ENCODE measurements at regions not wholly inside any gene's neighbourhood (a gene's known extent, or its start where the extent isn't known, plus 50 kb on each side); places are given as distances from the start of the nearest gene placed in this dataset.

GRCh38 chr9:1233568-1233967 lies 183.4 kb downstream of the DMRT2 start:
- Histone ChIP-seq H3K4me2 (no peak overlapping the region), H4K20me1 (ENCODE audit: insufficient read depth, poor library complexity, severe bottlenecking) (no peaks in the 10 kb centered on the region), H3K27me3 (no peaks in the 10 kb centered on the region), H3K9me2 (replicated peaks; ENCODE audit: insufficient read depth) (no peaks in the 10 kb centered on the region), H2AFZ (no peak overlapping the region), H3K36me3 (replicated peaks; ENCODE audit: insufficient read depth, low read depth) (no peaks in the 10 kb centered on the region), H3K4me1 (ENCODE audit: insufficient read depth) (no peaks in the 10 kb centered on the region), H3K79me2 (no peaks in the 10 kb centered on the region), H3K27ac (no peak overlapping the region), H3K4me3 (no peak overlapping the region), H3K9me3 (ENCODE audit: low read depth) (no peaks in the 10 kb centered on the region)
- TF ChIP-seq EZH2phosphoT487 (IDR thresholded peaks at IDR 0.05; ENCODE audit: low read depth, severe bottlenecking, unreplicated experiment) (no peak), CTCF (IDR thresholded peaks at IDR 0.05; ENCODE audit: poor library complexity) (no peak), EZH2 (IDR thresholded peaks at IDR 0.05; ENCODE audit: borderline replicate concordance) (no peak)
- DNase-seq (ENCODE audit: low spot score) = no peak
- 34% methylated on average over 2 of the region's 2 CpGs for WGBS (ENCODE audit: low lambda C conversion rate, missing lambda C conversion rate)

- no peaks in the 10 kb centered on the region for H3K27me3 ChIP-seq
- TF ChIP-seq CTCF (IDR thresholded peaks at IDR 0.05; ENCODE audit: poor library complexity) (no peak), EZH2 (IDR thresholded peaks at IDR 0.05; ENCODE audit: borderline replicate concordance) (no peak)
- H3K36me3 ChIP-seq (replicated peaks; ENCODE audit: insufficient read depth, low read depth) = no peaks in the 10 kb centered on the region
- no peaks in the 10 kb centered on the region for H3K4me1 ChIP-seq (ENCODE audit: insufficient read depth)
- no peaks in the 10 kb centered on the region for H4K20me1 ChIP-seq (ENCODE audit: insufficient read depth, poor library complexity, severe bottlenecking)
- no peaks in the 10 kb centered on the region for H3K9me2 ChIP-seq (replicated peaks; ENCODE audit: insufficient read depth)
- H3K4me3 ChIP-seq = no peak overlapping the region
- no peak overlapping the region for H3K27ac ChIP-seq
- H3K4me2 ChIP-seq = no peak overlapping the region
- H2AFZ ChIP-seq = no peak overlapping the region
- DNase-seq (ENCODE audit: low spot score) = no peak
- 80% methylated on average over 4 of the region's 4 CpGs for WGBS (ENCODE audit: low lambda C conversion rate, missing lambda C conversion rate)
- no peaks in the 10 kb centered on the region for H3K79me2 ChIP-seq
- no peaks in the 10 kb centered on the region for H3K9me3 ChIP-seq (ENCODE audit: low read depth)
Observed at GRCh38 chr9:1235650-1236049, 185.5 kb downstream of the DMRT2 start.

GRCh38 chr9:1236061-1236460 lies 185.9 kb downstream of the DMRT2 start:
- no peaks in the 10 kb centered on the region for H3K9me2 ChIP-seq (replicated peaks; ENCODE audit: insufficient read depth)
- H3K4me2 ChIP-seq = no peak overlapping the region
- no peak for DNase-seq (ENCODE audit: low spot score)
- H3K36me3 ChIP-seq (replicated peaks; ENCODE audit: insufficient read depth, low read depth) = no peaks in the 10 kb centered on the region
- no peak overlapping the region for H2AFZ ChIP-seq
- H3K27ac ChIP-seq = no peak overlapping the region
- no peaks in the 10 kb centered on the region for H3K9me3 ChIP-seq (ENCODE audit: low read depth)
- H3K4me3 ChIP-seq = no peak overlapping the region
- H3K27me3 ChIP-seq = no peaks in the 10 kb centered on the region
- no peak for TF ChIP-seq CTCF (IDR thresholded peaks at IDR 0.05; ENCODE audit: poor library complexity)
- TF ChIP-seq EZH2phosphoT487 (IDR thresholded peaks at IDR 0.05; ENCODE audit: low read depth, severe bottlenecking, unreplicated experiment) = no peak
- H3K79me2 ChIP-seq = no peaks in the 10 kb centered on the region
- H4K20me1 ChIP-seq (ENCODE audit: insufficient read depth, poor library complexity, severe bottlenecking) = no peaks in the 10 kb centered on the region
- WGBS (ENCODE audit: low lambda C conversion rate, missing lambda C conversion rate) = 65% methylated on average over 2 of the region's 2 CpGs
- no peaks in the 10 kb centered on the region for H3K4me1 ChIP-seq (ENCODE audit: insufficient read depth)

GRCh38 chr9:1238407-1238806 lies 188.2 kb downstream of the DMRT2 start:
- H3K27ac ChIP-seq = no peak overlapping the region
- H3K9me3 ChIP-seq (ENCODE audit: low read depth) = no peaks in the 10 kb centered on the region
- 59% methylated on average over 3 of the region's 3 CpGs for WGBS (ENCODE audit: low lambda C conversion rate, missing lambda C conversion rate)
- H3K4me1 ChIP-seq (ENCODE audit: insufficient read depth) = no peaks in the 10 kb centered on the region
- no peaks in the 10 kb centered on the region for H3K27me3 ChIP-seq
- H3K4me3 ChIP-seq = no peak overlapping the region
- H4K20me1 ChIP-seq (ENCODE audit: insufficient read depth, poor library complexity, severe bottlenecking) = no peaks in the 10 kb centered on the region
- no peak overlapping the region for H2AFZ ChIP-seq
- DNase-seq (ENCODE audit: low spot score) = no peak
- no peak for TF ChIP-seq EZH2 (IDR thresholded peaks at IDR 0.05; ENCODE audit: borderline replicate concordance)
- no peak for TF ChIP-seq EZH2phosphoT487 (IDR thresholded peaks at IDR 0.05; ENCODE audit: low read depth, severe bottlenecking, unreplicated experiment)
- TF ChIP-seq CTCF (IDR thresholded peaks at IDR 0.05; ENCODE audit: poor library complexity) = no peak
- no peaks in the 10 kb centered on the region for H3K36me3 ChIP-seq (replicated peaks; ENCODE audit: insufficient read depth, low read depth)
- no peak overlapping the region for H3K4me2 ChIP-seq
- H3K9me2 ChIP-seq (replicated peaks; ENCODE audit: insufficient read depth) = no peaks in the 10 kb centered on the region
- H3K79me2 ChIP-seq = no peaks in the 10 kb centered on the region

All from hepatocyte (in vitro differentiated cells).